Activated T-cell treated with anti-CD3 and anti-CD28 coated beads, Interleukin-2, amount 50 U/mL, for 4 hours (primary cell): ENCODE measurements at regions not wholly inside any gene's neighbourhood (a gene's known extent, or its start where the extent isn't known, plus 50 kb on each side); places are given as distances from the start of the nearest gene placed in this dataset.
"Not testable (repeated sequence)": the region's sequence is repeated elsewhere in the genome, so short reads cannot be mapped to it uniquely, and the experiment has no call there.

ENCODE experiments used
- ATAC-seq, 2 donors: fragments of 200-7000 bp; cut with Tn5 transposase; one replicate each; pipeline ENCODE4 v1.10.0; 2021
- DNase-seq: peaks from one replicate; pipeline ENCODE4 v3.0.0-alpha.2; 2020
- H3K27me3 Mint-ChIP-seq: one replicate; pipeline ENCODE4 v1.8.0; 2021; ENCODE audit warnings: low read depth, mixed read lengths
- H3K36me3 Mint-ChIP-seq: one replicate; pipeline ENCODE4 v1.8.0; 2022; ENCODE audit warnings: mixed read lengths; ENCODE audit not compliant: insufficient read depth
- H3K4me1 Mint-ChIP-seq: one replicate; pipeline ENCODE4 v1.8.0; 2021; ENCODE audit warnings: low read depth, mixed read lengths
- H3K4me3 Mint-ChIP-seq: one replicate; pipeline ENCODE4 v1.8.0; 2021; ENCODE audit warnings: mild to moderate bottlenecking, moderate library complexity, mixed read lengths
- H3K9me3 Mint-ChIP-seq: one replicate; pipeline ENCODE4 v1.8.0; 2021; ENCODE audit warnings: mixed read lengths

- no peaks in the 10 kb centered on the region for H3K9me3 Mint-ChIP-seq
- H3K36me3 Mint-ChIP-seq, result no peaks in the 10 kb centered on the region
- ATAC-seq (no peak), DNase-seq (no peak)
- H3K4me1 Mint-ChIP-seq, result peaks cover 13% of the 10 kb centered on the region
- peaks cover 10% of the 10 kb centered on the region for H3K27me3 Mint-ChIP-seq
- no peak overlapping the region for H3K4me3 Mint-ChIP-seq
Observed at GRCh38 chr2:589281-590130, 87.7 kb downstream of the TMEM18 start.

- Mint-ChIP-seq H3K9me3 (no peaks in the 10 kb centered on the region), H3K4me1 (peaks cover 13% of the 10 kb centered on the region), H3K4me3 (no peak overlapping the region), H3K27me3 (peaks cover 10% of the 10 kb centered on the region), H3K36me3 (no peaks in the 10 kb centered on the region)
- ATAC-seq (no peak), DNase-seq (no peak)
Observed at GRCh38 chr2:588074-588645, 89.0 kb downstream of the TMEM18 start.

- Mint-ChIP-seq H3K36me3 (no peaks in the 10 kb centered on the region), H3K9me3 (no peaks in the 10 kb centered on the region), H3K4me1 (peaks cover 13% of the 10 kb centered on the region), H3K27me3 (peaks cover 10% of the 10 kb centered on the region), H3K4me3 (no peak overlapping the region)
- DNase-seq, result no peak
- ATAC-seq, result no peak
Observed at GRCh38 chr2:587087-587960, 89.9 kb downstream of the TMEM18 start.

- H3K9me3 Mint-ChIP-seq, result no peaks in the 10 kb centered on the region
- H3K4me1 Mint-ChIP-seq, result peaks cover 13% of the 10 kb centered on the region
- ATAC-seq, result no peak
- no peak for DNase-seq
- H3K27me3 Mint-ChIP-seq, result peaks cover 10% of the 10 kb centered on the region
- H3K4me3 Mint-ChIP-seq, result no peak overlapping the region
- H3K36me3 Mint-ChIP-seq, result no peaks in the 10 kb centered on the region
Observed at GRCh38 chr2:586641-587076, 90.5 kb downstream of the TMEM18 start.

- H3K4me1 Mint-ChIP-seq, result peaks cover 13% of the 10 kb centered on the region
Observed at GRCh38 chr2:584863-585823, 92.1 kb downstream of the TMEM18 start.

GRCh38 chr2:583666-584065 lies 93.5 kb downstream of the TMEM18 start:
- ATAC-seq (no peak), DNase-seq (no peak)
- H3K9me3 Mint-ChIP-seq, result no peaks in the 10 kb centered on the region
- no peaks in the 10 kb centered on the region for H3K36me3 Mint-ChIP-seq
- peaks cover 6% of the 10 kb centered on the region for H3K27me3 Mint-ChIP-seq
- no peak overlapping the region for H3K4me3 Mint-ChIP-seq
- H3K4me1 Mint-ChIP-seq, result peaks cover 13% of the 10 kb centered on the region

More at GRCh38 chr2:584863-585823, 92.1 kb downstream of the TMEM18 start:
- Mint-ChIP-seq H3K4me3 (peak overlapping the region; percentile 50), H3K27me3 (peaks cover 7% of the 10 kb centered on the region), H3K9me3 (no peaks in the 10 kb centered on the region), H3K36me3 (no peaks in the 10 kb centered on the region)
- DNase-seq (no peak), ATAC-seq (peak; percentile 94 to 97)

GRCh38 chr2:582792-583528 lies 94.2 kb downstream of the TMEM18 start:
- DNase-seq (no peak), ATAC-seq (no peak)
- peaks cover 2% of the 10 kb centered on the region for H3K27me3 Mint-ChIP-seq
- peaks cover 4% of the 10 kb centered on the region for H3K9me3 Mint-ChIP-seq
- H3K4me1 Mint-ChIP-seq, result peaks cover 13% of the 10 kb centered on the region
- no peaks in the 10 kb centered on the region for H3K36me3 Mint-ChIP-seq
- no peak overlapping the region for H3K4me3 Mint-ChIP-seq

GRCh38 chr2:582289-582688 lies 94.9 kb downstream of the TMEM18 start:
- not testable (repeated sequence) for H3K36me3 Mint-ChIP-seq, DNase-seq, H3K9me3 Mint-ChIP-seq, H3K4me3 Mint-ChIP-seq, H3K27me3 Mint-ChIP-seq, ATAC-seq
- peaks cover 13% of the 10 kb centered on the region for H3K4me1 Mint-ChIP-seq

- no peak for DNase-seq
- H3K36me3 Mint-ChIP-seq, result no peaks in the 10 kb centered on the region
- no peak overlapping the region for H3K4me3 Mint-ChIP-seq
- peaks cover 22% of the 10 kb centered on the region for H3K9me3 Mint-ChIP-seq
- H3K27me3 Mint-ChIP-seq, result peaks cover 2% of the 10 kb centered on the region
- no peak for ATAC-seq
- peaks cover 5% of the 10 kb centered on the region for H3K4me1 Mint-ChIP-seq
Observed at GRCh38 chr2:579961-580360, 97.2 kb downstream of the TMEM18 start.

- no peak for ATAC-seq
- H3K9me3 Mint-ChIP-seq, result peaks cover 22% of the 10 kb centered on the region
- H3K36me3 Mint-ChIP-seq, result no peaks in the 10 kb centered on the region
- no peak for DNase-seq
- no peak overlapping the region for H3K4me3 Mint-ChIP-seq
- H3K27me3 Mint-ChIP-seq, result peaks cover 2% of the 10 kb centered on the region
- no peaks in the 10 kb centered on the region for H3K4me1 Mint-ChIP-seq
Observed at GRCh38 chr2:579351-579886, 97.8 kb downstream of the TMEM18 start.

GRCh38 chr2:576292-576691 lies 100.9 kb downstream of the TMEM18 start:
- DNase-seq (no peak), ATAC-seq (no peak)
- no peak overlapping the region for H3K4me3 Mint-ChIP-seq
- H3K4me1 Mint-ChIP-seq, result no peaks in the 10 kb centered on the region
- H3K36me3 Mint-ChIP-seq, result no peaks in the 10 kb centered on the region
- H3K9me3 Mint-ChIP-seq, result peaks cover 30% of the 10 kb centered on the region
- H3K27me3 Mint-ChIP-seq, result peaks cover 9% of the 10 kb centered on the region

- DNase-seq, result no peak
- Mint-ChIP-seq H3K36me3 (no peaks in the 10 kb centered on the region), H3K4me1 (no peaks in the 10 kb centered on the region), H3K4me3 (no peak overlapping the region), H3K27me3 (peaks cover 9% of the 10 kb centered on the region), H3K9me3 (peaks cover 30% of the 10 kb centered on the region)
- ATAC-seq, result no peak
Observed at GRCh38 chr2:575727-576236, 101.4 kb downstream of the TMEM18 start.
